Epithelial cell of proximal tubule (primary cell): ENCODE measurements at regions not wholly inside any gene's neighbourhood (a gene's known extent, or its start where the extent isn't known, plus 50 kb on each side); places are given as distances from the start of the nearest gene placed in this dataset.
A peak's percentile ranks its signal among the peaks of the same experiment; 100 is the strongest.
"Not testable (repeated sequence)": the region's sequence is repeated elsewhere in the genome, so short reads cannot be mapped to it uniquely, and the experiment has no call there.

Experiments
- DNase-seq: peaks from one replicate; pipeline ENCODE4 v3.0.0-alpha.2; 2011; ENCODE audit warnings: low read depth
- H3K4me3 ChIP-seq: 2 replicates; pipeline ENCODE4 v1.5.1; 2011; ENCODE audit warnings: low read depth, mild to moderate bottlenecking, low read length
- TF ChIP-seq, protein P1 (sequence below): conservative IDR thresholded peaks from 2 replicates; pipeline ENCODE4 v1.5.1; 2012; ENCODE audit warnings: low read depth, mild to moderate bottlenecking, low read length

DNA sequence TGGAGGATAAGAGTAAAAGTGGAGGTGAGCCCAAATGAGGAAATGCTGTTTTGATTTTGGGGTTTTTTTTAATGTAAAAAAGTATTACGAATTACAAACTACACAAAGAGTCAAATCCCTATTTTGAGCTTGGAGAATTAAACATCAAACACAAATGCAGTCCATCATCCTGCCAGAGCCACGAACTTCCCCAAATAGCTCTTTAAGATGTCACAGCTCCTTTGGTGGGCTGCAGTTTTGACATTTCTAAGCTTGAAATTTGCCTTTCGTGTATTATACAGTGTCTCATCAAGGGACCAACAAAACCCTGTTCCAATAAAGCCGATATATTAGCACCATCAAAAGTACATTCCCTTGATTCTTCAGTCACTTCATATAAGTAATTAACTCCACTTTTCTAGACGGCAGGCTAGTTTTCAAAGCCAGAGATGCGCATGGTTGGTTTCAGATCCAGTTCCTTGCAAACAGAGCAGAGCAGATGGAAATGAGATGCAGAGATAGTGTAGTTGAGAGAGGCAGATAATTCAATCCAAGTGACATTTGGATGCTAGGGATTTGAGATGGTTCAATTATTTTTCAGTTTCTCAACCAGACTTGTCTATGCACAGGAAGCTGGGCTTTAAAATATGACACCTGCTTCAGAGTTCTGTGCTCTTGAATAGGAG lies 580.9 kb downstream of the EDEM1 start:
- H3K4me3 ChIP-seq, result no peak overlapping the region
- no peak for DNase-seq
- TF ChIP-seq, protein P1, sequence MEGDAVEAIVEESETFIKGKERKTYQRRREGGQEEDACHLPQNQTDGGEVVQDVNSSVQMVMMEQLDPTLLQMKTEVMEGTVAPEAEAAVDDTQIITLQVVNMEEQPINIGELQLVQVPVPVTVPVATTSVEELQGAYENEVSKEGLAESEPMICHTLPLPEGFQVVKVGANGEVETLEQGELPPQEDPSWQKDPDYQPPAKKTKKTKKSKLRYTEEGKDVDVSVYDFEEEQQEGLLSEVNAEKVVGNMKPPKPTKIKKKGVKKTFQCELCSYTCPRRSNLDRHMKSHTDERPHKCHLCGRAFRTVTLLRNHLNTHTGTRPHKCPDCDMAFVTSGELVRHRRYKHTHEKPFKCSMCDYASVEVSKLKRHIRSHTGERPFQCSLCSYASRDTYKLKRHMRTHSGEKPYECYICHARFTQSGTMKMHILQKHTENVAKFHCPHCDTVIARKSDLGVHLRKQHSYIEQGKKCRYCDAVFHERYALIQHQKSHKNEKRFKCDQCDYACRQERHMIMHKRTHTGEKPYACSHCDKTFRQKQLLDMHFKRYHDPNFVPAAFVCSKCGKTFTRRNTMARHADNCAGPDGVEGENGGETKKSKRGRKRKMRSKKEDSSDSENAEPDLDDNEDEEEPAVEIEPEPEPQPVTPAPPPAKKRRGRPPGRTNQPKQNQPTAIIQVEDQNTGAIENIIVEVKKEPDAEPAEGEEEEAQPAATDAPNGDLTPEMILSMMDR, result no peak

DNA sequence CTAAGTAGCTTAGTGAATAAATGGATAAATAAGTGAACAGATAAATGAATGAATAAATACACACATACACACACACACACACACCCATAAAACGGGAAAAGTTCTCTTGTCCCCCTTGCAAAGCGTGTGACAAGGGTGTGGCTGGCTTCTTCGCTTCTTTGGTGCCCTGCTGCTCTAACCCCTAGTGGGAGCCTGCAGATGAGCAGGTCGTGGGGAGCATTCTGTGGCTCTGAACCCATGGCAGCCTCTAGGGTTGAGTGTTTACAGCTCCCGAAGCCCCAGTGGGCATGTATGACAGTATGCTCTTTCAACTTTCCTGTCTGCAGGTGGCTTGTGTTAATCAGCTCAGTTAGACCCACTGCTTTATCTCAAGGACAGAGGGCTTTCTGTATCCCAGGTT lies 582.3 kb downstream of the EDEM1 start:
- TF ChIP-seq, protein P1, result no peak
- H3K4me3 ChIP-seq, result no peak overlapping the region
- DNase-seq, result no peak

DNA sequence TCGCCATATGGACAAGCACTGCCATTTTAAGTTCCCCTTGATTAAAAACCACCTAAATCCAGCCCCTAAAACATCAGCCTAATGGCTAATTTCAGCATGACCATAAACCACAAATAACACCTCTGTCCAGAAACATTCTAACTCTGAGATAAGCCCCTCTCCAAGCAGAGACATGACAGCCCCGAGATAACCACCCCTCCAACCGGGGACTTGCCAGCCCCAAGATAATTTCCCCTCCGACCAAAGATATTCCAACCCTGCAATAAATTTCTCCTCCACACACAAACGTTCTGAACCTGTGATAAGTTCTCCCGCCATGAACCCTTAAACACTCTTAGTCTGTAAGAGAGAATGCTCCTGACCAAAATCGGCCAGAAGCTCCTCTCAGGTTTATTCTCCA lies 586.8 kb downstream of the EDEM1 start:
- TF ChIP-seq, protein P1, result no peak
- H3K4me3 ChIP-seq, result no peak overlapping the region
- no peak for DNase-seq

DNA sequence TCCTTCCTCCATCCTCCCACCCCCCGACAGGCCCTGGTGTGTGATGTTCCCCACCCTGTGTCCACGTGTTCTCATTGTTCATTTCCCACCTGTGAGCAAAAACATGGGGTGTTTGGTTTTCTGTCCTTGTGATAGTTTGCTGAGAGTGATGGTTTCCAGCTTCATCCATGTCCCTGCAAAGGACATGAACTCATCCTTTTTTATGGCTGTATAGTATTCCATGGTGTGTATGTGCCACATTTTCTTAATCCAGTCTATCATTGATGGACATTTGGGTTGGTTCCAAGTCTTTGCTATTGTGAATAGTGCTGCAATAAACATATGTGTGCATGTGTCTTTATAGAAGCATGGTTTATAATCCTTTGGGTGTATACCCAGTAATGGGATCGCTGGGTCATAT lies 587.6 kb downstream of the EDEM1 start:
- DNase-seq, H3K4me3 ChIP-seq: not testable (repeated sequence)

DNA sequence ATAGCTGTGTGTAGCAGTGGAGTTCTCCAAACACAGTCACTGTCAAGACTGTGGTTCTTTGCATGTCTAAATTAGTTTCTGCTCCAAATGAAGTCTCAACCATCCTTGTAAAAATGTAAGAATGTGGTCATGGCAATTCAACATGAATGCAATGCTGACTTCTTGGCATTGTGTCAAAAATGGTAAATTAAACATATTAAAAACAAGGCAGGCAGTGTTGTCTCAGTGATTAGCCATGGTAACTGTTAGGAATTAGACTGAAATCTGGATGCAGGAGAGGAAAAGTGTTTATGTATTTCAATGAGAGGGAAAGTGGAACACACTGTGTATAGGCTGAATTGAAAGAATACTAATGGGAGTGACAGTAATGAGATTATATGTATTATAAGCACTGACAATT lies 597.2 kb downstream of the EDEM1 start:
- TF ChIP-seq, protein P1, result no peak
- DNase-seq, result no peak
- no peak overlapping the region for H3K4me3 ChIP-seq

DNA sequence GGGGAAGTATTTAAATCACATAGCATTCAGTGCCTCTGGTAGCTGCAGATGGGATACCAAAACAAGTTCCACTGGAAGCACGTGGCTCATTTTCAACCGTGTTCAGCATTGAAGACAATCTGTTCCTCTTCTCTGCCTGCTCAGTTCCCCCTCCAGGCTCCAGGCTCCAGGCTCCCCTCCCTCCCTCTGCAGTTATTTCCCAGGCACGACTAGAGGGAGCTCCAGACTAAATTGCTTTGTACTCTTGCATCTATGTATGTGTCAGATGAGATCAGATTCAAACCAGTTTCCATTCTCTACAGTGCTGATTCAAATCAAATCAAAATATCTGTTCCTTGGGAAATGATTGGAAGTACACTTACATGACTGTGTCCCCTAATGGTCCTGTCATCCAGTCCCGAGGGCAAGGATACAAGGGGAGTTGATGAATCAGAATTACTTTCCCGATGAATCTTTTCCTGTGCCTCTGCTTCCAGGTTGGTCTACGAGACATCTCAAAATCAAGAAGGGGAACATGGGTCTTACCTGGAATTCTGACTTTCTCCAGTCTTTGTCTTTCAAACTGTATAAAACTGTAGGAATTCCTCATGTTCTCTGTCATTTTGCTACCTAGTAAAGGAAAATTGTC lies 600.5 kb downstream of the EDEM1 start:
- H3K4me3 ChIP-seq, result no peak overlapping the region
- TF ChIP-seq, protein P1, result peak; percentile 43
- DNase-seq, result no peak

DNA sequence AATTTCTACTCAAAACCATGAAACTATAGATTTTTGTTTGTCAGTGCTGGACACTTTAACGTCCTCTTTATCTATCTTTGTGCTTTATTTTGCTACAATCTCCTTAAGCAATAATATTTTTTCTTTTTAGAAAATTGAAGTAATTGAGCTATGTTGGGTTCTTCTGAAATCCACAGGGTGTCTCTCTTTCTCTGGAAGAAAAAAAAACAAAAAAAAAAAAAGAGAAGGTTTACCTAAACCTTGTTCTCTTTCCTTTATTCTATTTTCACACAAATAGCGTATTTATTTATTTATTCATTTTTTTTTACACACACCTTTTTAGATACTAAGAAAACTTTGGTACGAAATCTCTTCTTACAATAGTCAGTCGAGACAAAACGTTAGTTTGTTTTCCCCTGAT lies 601.0 kb downstream of the EDEM1 start:
- no peak overlapping the region for H3K4me3 ChIP-seq
- TF ChIP-seq, protein P1, result no peak
- no peak for DNase-seq
